GM12878 (cell line): ENCODE measurements at regions not wholly inside any gene's neighbourhood (a gene's known extent, or its start where the extent isn't known, plus 50 kb on each side); places are given as distances from the start of the nearest gene placed in this dataset.

Source experiments
- ATAC-seq: fragments of 200-7000 bp; cut with Tn5 transposase; 3 replicates; pipeline ENCODE4 v1.9.1; 2020; ENCODE audit warnings: mild to moderate bottlenecking, moderate library complexity
- BruUV-seq: library from RNA; stranded (reverse); fragments of 400-500 nt; replicated peaks from 2 replicates; lab custom pipeline; 2021; lab: Mats Ljungman, UMichigan
- CTCF ChIA-PET: fragments of 300-600 bp; sonication (Branson Sonifier 250); formaldehyde crosslinking; extraction: SDS; loops from one replicate; lab custom pipeline; 2021; ENCODE audit warnings: inconsistent platforms; lab: Yijun Ruan, JAX
- POLR2A ChIA-PET: fragments of 350-600 bp; formaldehyde crosslinking; extraction: SDS; loops from one replicate; lab custom pipeline; 2021; ENCODE audit warnings: inconsistent platforms; lab: Charles Lee
- RAD21 ChIA-PET: fragments of 300-600 bp; sonication (Branson Sonifier 250); formaldehyde crosslinking; loops from one replicate; lab custom pipeline; 2023; ENCODE audit warnings: antibody characterized with exemption; ENCODE audit not compliant: unreplicated experiment; lab: Charles Lee
- SMC1A ChIA-PET: fragments of 300-600 bp; sonication (Branson Sonifier 250); formaldehyde crosslinking; loops from one replicate; lab custom pipeline; 2023; ENCODE audit not compliant: unreplicated experiment, uncharacterized antibody; lab: Charles Lee
- DNase-seq: peaks from one replicate; pipeline ENCODE4 v3.0.0-alpha.2; 2011; ENCODE audit warnings: low read depth, low spot score
- FAIRE-seq: peaks from 3 replicates; lab custom pipeline; 2011; peaks lifted over from hg19 to GRCh38; lab: Jason Lieb, UNC
- H2AFZ ChIP-seq: 2 replicates; pipeline ENCODE4 v1.6.0; 2011; ENCODE audit warnings: low read depth, low read length, control low read depth; ENCODE audit not compliant: control insufficient read depth
- H3K27ac ChIP-seq: 2 replicates; pipeline ENCODE4 v1.5.1; 2011; ENCODE audit warnings: control low read depth; ENCODE audit not compliant: control insufficient read depth, insufficient read depth
- H3K27me3 ChIP-seq, 2 experiments: replicated peaks in 1 of 2; 2 replicates each; pipeline versions ENCODE4 v1.6.0 to v1.6.1; 2011; ENCODE audit warnings: low read length in 1 of 2; ENCODE audit not compliant: control insufficient read depth in 2 of 2, insufficient read depth in 2 of 2
- H3K36me3 ChIP-seq, 2 experiments: 2 replicates each; pipeline ENCODE4 v1.5.1; 2011; ENCODE audit warnings: low read length in 1 of 2; ENCODE audit not compliant: control insufficient read depth in 2 of 2, insufficient read depth in 2 of 2
- H3K4me1 ChIP-seq: 2 replicates; pipeline ENCODE4 v1.6.1; 2011; ENCODE audit warnings: mild to moderate bottlenecking, low read length, moderate library complexity, mixed read lengths; ENCODE audit not compliant: control insufficient read depth, insufficient read depth
- H3K4me2 ChIP-seq: 2 replicates; pipeline ENCODE4 v1.6.0; 2011; ENCODE audit warnings: control low read depth; ENCODE audit not compliant: control insufficient read depth, insufficient read depth
- H3K4me3 ChIP-seq: fragments of 200-600 bp; sonication (generic); 2 replicates; pipeline ENCODE4 v1.5.1; 2016
- H3K79me2 ChIP-seq: 2 replicates; pipeline ENCODE4 v1.6.0; 2011; ENCODE audit warnings: low read length; ENCODE audit not compliant: control insufficient read depth, insufficient read depth
- H3K9ac ChIP-seq: 2 replicates; pipeline ENCODE4 v1.8.0; 2011; ENCODE audit warnings: low read length, control low read depth, mixed read lengths; ENCODE audit not compliant: control insufficient read depth, insufficient read depth
- H3K9me3 ChIP-seq: replicated peaks from 3 replicates; pipeline ENCODE4 v1.5.1; 2011; ENCODE audit warnings: mild to moderate bottlenecking, low read length; ENCODE audit not compliant: control insufficient read depth, insufficient read depth
- H4K20me1 ChIP-seq: 2 replicates; pipeline ENCODE4 v1.6.0; 2011; ENCODE audit not compliant: control insufficient read depth, insufficient read depth
- EZH2 ChIP-seq: IDR thresholded peaks from 2 replicates; pipeline ENCODE4 v1.6.1; 2012; ENCODE audit warnings: low read depth, mild to moderate bottlenecking, control low read depth, inconsistent platforms, low read length, borderline replicate concordance; ENCODE audit not compliant: control insufficient read depth
- NFXL1 ChIP-seq: fragments of 450-650 bp; IDR thresholded peaks from 2 replicates; pipeline ENCODE4 v1.6.1; 2017; ENCODE audit warnings: antibody characterized with exemption, mild to moderate bottlenecking, borderline replicate concordance
- PML ChIP-seq: IDR thresholded peaks from 2 replicates; pipeline ENCODE4 v1.6.1; 2012; ENCODE audit warnings: low read length, inconsistent platforms
- RB1 ChIP-seq: fragments of 450-650 bp; formaldehyde crosslinking; IDR thresholded peaks from 2 replicates; pipeline ENCODE4 v1.6.1; 2017; ENCODE audit warnings: mild to moderate bottlenecking, borderline replicate concordance
- SUZ12 ChIP-seq: fragments of 200-600 bp; sonication (generic); IDR thresholded peaks from one replicate; pipeline ENCODE4 v1.6.1; 2018; ENCODE audit warnings: antibody characterized with exemption, mild to moderate bottlenecking; ENCODE audit not compliant: unreplicated experiment
- WRNIP1 ChIP-seq: IDR thresholded peaks from 2 replicates; pipeline ENCODE4 v1.6.1; 2011; ENCODE audit warnings: low read depth, low read length, improper control_type of control experiment, borderline replicate concordance
- ZNF207 ChIP-seq: fragments of 450-650 bp; IDR thresholded peaks from 2 replicates; pipeline ENCODE4 v1.6.1; 2014; ENCODE audit warnings: antibody characterized with exemption, mild to moderate bottlenecking, borderline replicate concordance
- WGBS: methylation state at CpG from one replicate; pipeline ENCODE4 v1.1.6; 2016; ENCODE audit warnings: low lambda C conversion rate; ENCODE audit not compliant: insufficient replicate concordance, insufficient coverage; ENCODE audit errors: missing lambda C conversion rate; 5-methylcytosine and 5-hydroxymethylcytosine counted together
- in situ Hi-C: fragments of 300-500 bp; cut with MboI; formaldehyde crosslinking; loops from 9 replicates; pipeline ENCODE4 v1.14.3; 2018; ENCODE audit warnings: mixed read lengths
- intact Hi-C: fragments of 100-400 bp; cut with micrococcal nuclease; formaldehyde crosslinking; loops from one replicate; pipeline ENCODE4 v1.14.2; 2022; ENCODE audit not compliant: unreplicated experiment

GRCh38 chr10:77712207-77712606 lies 74.6 kb upstream of the KCNMA1 start:
- H3K36me3 ChIP-seq: no peaks in the 10 kb centered on the region
- no peak overlapping the region for H3K9ac ChIP-seq
- H3K79me2 ChIP-seq: peaks cover 4% of the 10 kb centered on the region
- WGBS: 100% methylated on average over 1 of the region's 1 CpG
- no peaks in the 10 kb centered on the region; a peak in 1 of 4 replicates for H3K27me3 ChIP-seq
- ChIA-PET POLR2A (interaction anchor here (0.6 to 2.2 kb wide), 5 partner anchors 33 to 546 kb away, joined by 3 to 13 read pairs (median 4); no protein-coding TSS in a partner anchor), SMC1A (interaction anchor here (0.7 to 11.9 kb wide), 37 partner anchors 11 to 552 kb away, joined by 3 to 291 read pairs (median 7); no protein-coding TSS in a partner anchor), CTCF (interaction anchor here (0.6 to 15.5 kb wide), 60 partner anchors 9 to 703 kb away, joined by 3 to 403 read pairs (median 6); no protein-coding TSS in a partner anchor), RAD21 (interaction anchor here (0.8 to 8.7 kb wide), 42 partner anchors 8 to 550 kb away, joined by 3 to 290 read pairs (median 5); partner anchors contain the start of gene KCNMA1)
- H3K4me2 ChIP-seq: no peak overlapping the region
- H3K4me1 ChIP-seq: peaks cover 21% of the 10 kb centered on the region
- no peak for FAIRE-seq
- no peak overlapping the region for H2AFZ ChIP-seq
- no peak overlapping the region for H3K4me3 ChIP-seq
- BruUV-seq: no TSS peak
- TF ChIP-seq NFXL1 (no peak), ZNF207 (no peak), PML (no peak), SUZ12 (no peak)
- H3K27ac ChIP-seq: no peak overlapping the region
- H3K9me3 ChIP-seq: no peaks in the 10 kb centered on the region
- no peak for ATAC-seq
- intact Hi-C loops: loop anchor here (5.0 kb wide), 2 partner anchors 35 to 320 kb away; no protein-coding TSS in a partner anchor
- H4K20me1 ChIP-seq: no peaks in the 10 kb centered on the region
- no peak for DNase-seq
- in situ Hi-C loops: no loop called here

DNA sequence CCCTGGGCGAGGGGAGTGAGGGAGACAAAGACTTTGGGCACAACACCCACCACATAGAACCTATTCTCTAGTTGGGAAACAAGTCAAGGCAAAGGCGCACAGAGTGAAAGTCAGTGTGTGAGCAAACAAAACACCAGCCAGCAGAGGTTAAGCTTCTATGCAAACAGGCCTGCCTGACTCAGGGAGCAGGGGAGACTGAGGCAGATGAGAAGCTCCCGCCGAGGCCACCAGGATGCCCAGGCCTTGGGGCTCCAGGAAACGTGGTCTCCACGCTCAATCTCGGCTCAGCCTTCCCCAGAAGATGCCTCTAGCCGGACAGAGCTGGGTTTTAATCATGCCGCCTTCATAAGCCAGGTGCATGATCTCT lies 74.1 kb upstream of the KCNMA1 start:
- no TSS peak for BruUV-seq
- ChIA-PET SMC1A (interaction anchor here (0.7 to 11.9 kb wide), 46 partner anchors 10 to 552 kb away, joined by 3 to 291 read pairs (median 6); no protein-coding TSS in a partner anchor), RAD21 (interaction anchor here (0.5 to 8.7 kb wide), 59 partner anchors 8 to 573 kb away, joined by 3 to 290 read pairs (median 5); partner anchors contain the start of gene KCNMA1)
- Histone ChIP-seq H3K27me3 (no peaks in the 10 kb centered on the region; a peak in 1 of 4 replicates), H3K9ac (no peak overlapping the region; the same call in 1 of the 2 replicates)
- DNase-seq: no peak
- TF ChIP-seq WRNIP1 (no peak), RB1 (0 out of 2 replicates have a peak, but pooled peaks have one; percentile 6), EZH2 (no peak)
- TF ChIP-seq, all 136 proteins: peak for 1
- FAIRE-seq (no peak), ATAC-seq (no peak)
- H3K9me3 ChIP-seq: no peaks in the 10 kb centered on the region
- ChIA-PET CTCF (interaction anchor here (0.6 to 15.5 kb wide), 64 partner anchors 8 to 592 kb away, joined by 3 to 403 read pairs (median 6); no protein-coding TSS in a partner anchor), POLR2A (interaction anchor here (0.6 to 2.2 kb wide), 7 partner anchors 29 to 546 kb away, joined by 3 to 13 read pairs (median 4); no protein-coding TSS in a partner anchor)
- no peaks in the 10 kb centered on the region for H3K36me3 ChIP-seq
- in situ Hi-C loops: no loop called here
- peak overlapping the region; percentile 84; the same call in 1 of the 2 replicates for H2AFZ ChIP-seq
- H3K4me3 ChIP-seq: no peak overlapping the region
- WGBS: 13% methylated on average over 9 of the region's 9 CpGs
- no peaks in the 10 kb centered on the region for H4K20me1 ChIP-seq
- no peak overlapping the region for H3K27ac ChIP-seq
- intact Hi-C loops: loop anchor here (1.0 to 5.0 kb wide), 6 partner anchors 34 to 537 kb away; no protein-coding TSS in a partner anchor
- H3K79me2 ChIP-seq: peaks cover 4% of the 10 kb centered on the region
- peaks cover 21% of the 10 kb centered on the region for H3K4me1 ChIP-seq
- peak overlapping the region; percentile 92 for H3K4me2 ChIP-seq
